NT2/D1 (cell line): ENCODE measurements at regions not wholly inside any gene's neighbourhood (a gene's known extent, or its start where the extent isn't known, plus 50 kb on each side); places are given as distances from the start of the nearest gene placed in this dataset.

ENCODE experiments used
- DNase-seq: peaks from one replicate; pipeline ENCODE4 v3.0.0-alpha.2; 2011; ENCODE audit warnings: low read depth, low spot score
- H3K27me3 ChIP-seq: 2 replicates; pipeline ENCODE4 v1.6.0; 2011; ENCODE audit warnings: mild to moderate bottlenecking; ENCODE audit not compliant: insufficient read length, insufficient read depth
- H3K36me3 ChIP-seq: 2 replicates; pipeline ENCODE4 v1.6.1; 2011; ENCODE audit warnings: mild to moderate bottlenecking, low read length, mixed read lengths; ENCODE audit not compliant: insufficient read depth, insufficient read length
- H3K4me1 ChIP-seq: 2 replicates; pipeline ENCODE4 v1.5.1; 2011; ENCODE audit not compliant: insufficient read depth, insufficient read length
- H3K4me3 ChIP-seq: 2 replicates; pipeline ENCODE4 v1.5.1; 2011; ENCODE audit warnings: low read depth; ENCODE audit not compliant: insufficient read length
- H3K9ac ChIP-seq: 2 replicates; pipeline ENCODE4 v1.6.0; 2011; ENCODE audit warnings: low read depth; ENCODE audit not compliant: insufficient read length
- H3K9me3 ChIP-seq: 2 replicates; pipeline ENCODE4 v1.5.1; 2011; ENCODE audit warnings: mild to moderate bottlenecking, low read length; ENCODE audit not compliant: insufficient read depth
- SUZ12 ChIP-seq: IDR thresholded peaks from 2 replicates; pipeline ENCODE4 v1.6.1; 2011; ENCODE audit not compliant: insufficient read length, insufficient read depth; ENCODE audit errors: extremely low read depth
- YY1 ChIP-seq: IDR thresholded peaks from 2 replicates; pipeline ENCODE4 v1.6.1; 2011; ENCODE audit not compliant: insufficient read length, insufficient read depth
- ZNF274 ChIP-seq: IDR thresholded peaks from 2 replicates; pipeline ENCODE4 v1.6.1; 2011; ENCODE audit warnings: mild to moderate bottlenecking, low read depth, low read length

- H3K9ac ChIP-seq = no peak overlapping the region
- no peak overlapping the region for H3K4me3 ChIP-seq
These were observed 79.3 kb upstream of the ALDH1L1 start for GRCh38 chr3:126259411-126260391.

GRCh38 chr3:126258670-126259069 lies 78.3 kb upstream of the ALDH1L1 start:
- no peak for DNase-seq
- no peaks in the 10 kb centered on the region for H3K9me3 ChIP-seq
- H3K4me1 ChIP-seq = peaks cover 3% of the 10 kb centered on the region
- no peaks in the 10 kb centered on the region for H3K27me3 ChIP-seq
- no peak overlapping the region for H3K9ac ChIP-seq
- H3K4me3 ChIP-seq = no peak overlapping the region
- TF ChIP-seq SUZ12 (no peak), YY1 (no peak), ZNF274 (no peak)
- H3K36me3 ChIP-seq = no peaks in the 10 kb centered on the region

More at GRCh38 chr3:126259411-126260391, 79.3 kb upstream of the ALDH1L1 start:
- Histone ChIP-seq H3K9me3 (no peaks in the 10 kb centered on the region), H3K27me3 (no peaks in the 10 kb centered on the region), H3K36me3 (no peaks in the 10 kb centered on the region), H3K4me1 (peaks cover 3% of the 10 kb centered on the region)
- TF ChIP-seq YY1 = no peak
- no peak for TF ChIP-seq SUZ12
- DNase-seq = no peak

- H3K9me3 ChIP-seq = no peaks in the 10 kb centered on the region
- H3K4me1 ChIP-seq = peaks cover 3% of the 10 kb centered on the region
- DNase-seq = no peak
- no peaks in the 10 kb centered on the region for H3K27me3 ChIP-seq
- H3K4me3 ChIP-seq = no peak overlapping the region
- TF ChIP-seq SUZ12 (no peak), YY1 (no peak)
- H3K36me3 ChIP-seq = no peaks in the 10 kb centered on the region
- no peak overlapping the region for H3K9ac ChIP-seq
These were observed 77.6 kb upstream of the ALDH1L1 start for GRCh38 chr3:126257984-126258383.

- no peaks in the 10 kb centered on the region for H3K9me3 ChIP-seq
- no peak overlapping the region for H3K9ac ChIP-seq
- H3K4me1 ChIP-seq = peaks cover 3% of the 10 kb centered on the region
- H3K36me3 ChIP-seq = no peaks in the 10 kb centered on the region
- H3K27me3 ChIP-seq = no peaks in the 10 kb centered on the region
- no peak overlapping the region for H3K4me3 ChIP-seq
- no peak for DNase-seq
- TF ChIP-seq SUZ12 = no peak
- TF ChIP-seq YY1 = no peak
- no peak for TF ChIP-seq ZNF274
These were observed 76.8 kb upstream of the ALDH1L1 start for GRCh38 chr3:126257174-126257573.

GRCh38 chr3:126256251-126256650 lies 75.9 kb upstream of the ALDH1L1 start:
- no peak for TF ChIP-seq ZNF274
- no peak for TF ChIP-seq SUZ12
- no peak for TF ChIP-seq YY1
- H3K9ac ChIP-seq = no peak overlapping the region
- no peaks in the 10 kb centered on the region for H3K36me3 ChIP-seq
- no peak for DNase-seq
- H3K4me1 ChIP-seq = peaks cover 3% of the 10 kb centered on the region
- no peak overlapping the region for H3K4me3 ChIP-seq
- no peaks in the 10 kb centered on the region for H3K27me3 ChIP-seq
- no peaks in the 10 kb centered on the region for H3K9me3 ChIP-seq

- TF ChIP-seq ZNF274 (no peak), YY1 (no peak), SUZ12 (no peak)
- Histone ChIP-seq H3K27me3 (no peaks in the 10 kb centered on the region), H3K9ac (no peak overlapping the region), H3K9me3 (no peaks in the 10 kb centered on the region; the same call in 1 of the 2 replicates), H3K36me3 (no peaks in the 10 kb centered on the region), H3K4me1 (no peaks in the 10 kb centered on the region), H3K4me3 (no peak overlapping the region)
- no peak for DNase-seq
These were observed 72.7 kb upstream of the ALDH1L1 start for GRCh38 chr3:126253072-126253471.

- Histone ChIP-seq H3K4me3 (no peak overlapping the region), H3K4me1 (no peaks in the 10 kb centered on the region), H3K9ac (no peak overlapping the region), H3K36me3 (no peaks in the 10 kb centered on the region), H3K9me3 (peaks cover 6% of the 10 kb centered on the region; the same call in 1 of the 2 replicates), H3K27me3 (no peaks in the 10 kb centered on the region)
- no peak for DNase-seq
- TF ChIP-seq YY1 (no peak), ZNF274 (no peak), SUZ12 (no peak)
These were observed 72.0 kb upstream of the ALDH1L1 start for GRCh38 chr3:126252373-126252772.
